Lower leg skin (tissue), 3 donors: ENCODE measurements at regions not wholly inside any gene's neighbourhood (a gene's known extent, or its start where the extent isn't known, plus 50 kb on each side); places are given as distances from the start of the nearest gene placed in this dataset.

ENCODE experiments used
- CTCF ChIP-seq, 3 donors: fragments of 450-650 bp; IDR thresholded peaks; one replicate each; pipeline ENCODE4 v1.5.1; 2016; ENCODE audit warnings: antibody characterized with exemption in 3 of 3, mild to moderate bottlenecking in 3 of 3, moderate library complexity in 2 of 3
- POLR2A ChIP-seq, 2 donors: fragments of 450-650 bp; IDR thresholded peaks; one replicate each; pipeline ENCODE4 v1.6.1; 2016 to 2017; ENCODE audit warnings: antibody characterized with exemption in 2 of 2, mild to moderate bottlenecking in 1 of 2, moderate library complexity in 1 of 2

- TF ChIP-seq POLR2A (IDR thresholded peaks at IDR 0.05): no peak
- no peak for TF ChIP-seq CTCF (IDR thresholded peaks at IDR 0.05)
Measured at GRCh38 chr5:143533475-143533874, 130.0 kb upstream of the NR3C1 start.
